IMR-90 (cell line): ENCODE measurements at regions not wholly inside any gene's neighbourhood (a gene's known extent, or its start where the extent isn't known, plus 50 kb on each side); places are given as distances from the start of the nearest gene placed in this dataset.
"Not testable (repeated sequence)": the region's sequence is repeated elsewhere in the genome, so short reads cannot be mapped to it uniquely, and the experiment has no call there.

Experiments
- ATAC-seq: fragments of 200-7000 bp; cut with Tn5 transposase; 2 replicates; pipeline ENCODE4 v1.9.1; 2020; ENCODE audit warnings: low read depth, mild to moderate bottlenecking, moderate library complexity
- BruUV-seq: library from RNA; stranded (reverse); fragments of 400-500 nt; replicated peaks from 2 replicates; lab custom pipeline; 2021; lab: Mats Ljungman, UMichigan
- CTCF ChIA-PET: fragments of 300-600 bp; formaldehyde crosslinking; extraction: SDS; loops from one replicate; lab custom pipeline; 2021; ENCODE audit warnings: antibody characterized with exemption; lab: Yijun Ruan, JAX
- POLR2A ChIA-PET: fragments of 300-600 bp; sonication (Branson Sonifier 250); formaldehyde crosslinking; loops from one replicate; lab custom pipeline; 2022; ENCODE audit warnings: antibody characterized with exemption; ENCODE audit not compliant: unreplicated experiment; lab: Charles Lee
- DNase-seq: peaks from one replicate; pipeline ENCODE4 v3.0.0; 2013
- H2AFZ ChIP-seq: replicated peaks from 2 replicates; pipeline ENCODE3; 2013; ENCODE audit warnings: low read length, mild to moderate bottlenecking; ENCODE audit not compliant: poor library complexity
- H2AK5ac ChIP-seq: 2 replicates; pipeline ENCODE4 v1.6.1; 2013; ENCODE audit warnings: low read depth, low read length, inconsistent platforms
- H2AK9ac ChIP-seq: replicated peaks from 2 replicates; pipeline ENCODE3; 2013; ENCODE audit warnings: mild to moderate bottlenecking, low read depth, low read length, moderate library complexity; ENCODE audit not compliant: poor library complexity
- H2BK120ac ChIP-seq: 2 replicates; pipeline ENCODE4 v1.6.1; 2013; ENCODE audit warnings: low read depth, low read length, inconsistent platforms
- H2BK15ac ChIP-seq: 3 replicates; pipeline ENCODE4 v1.6.1; 2013; ENCODE audit warnings: low read depth, low read length, inconsistent platforms
- H2BK20ac ChIP-seq: 2 replicates; pipeline ENCODE4 v1.6.1; 2013; ENCODE audit warnings: low read depth, mild to moderate bottlenecking, inconsistent platforms, low read length, moderate library complexity
- H2BK5ac ChIP-seq: 2 replicates; pipeline ENCODE4 v1.6.1; 2013; ENCODE audit warnings: mild to moderate bottlenecking, low read depth, low read length, inconsistent platforms; ENCODE audit not compliant: poor library complexity, severe bottlenecking
- H3K14ac ChIP-seq: replicated peaks from 2 replicates; pipeline ENCODE4 v1.6.1; 2013; ENCODE audit warnings: low read depth, low read length, inconsistent platforms
- H3K18ac ChIP-seq: 2 replicates; pipeline ENCODE4 v1.6.1; 2013; ENCODE audit warnings: low read depth, low read length, control low read depth
- H3K23ac ChIP-seq: 2 replicates; pipeline ENCODE4 v1.6.1; 2013; ENCODE audit warnings: low read depth, low read length, inconsistent platforms
- H3K27ac ChIP-seq: 2 replicates; pipeline ENCODE4 v1.5.1; 2013; ENCODE audit warnings: mild to moderate bottlenecking, control low read depth, low read length; ENCODE audit not compliant: insufficient read depth
- H3K27me3 ChIP-seq: 2 replicates; pipeline ENCODE4 v1.6.1; 2013; ENCODE audit warnings: low read length; ENCODE audit not compliant: control insufficient read depth, insufficient read depth
- H3K36me3 ChIP-seq: 2 replicates; pipeline ENCODE4 v1.6.1; 2013; ENCODE audit warnings: low read length, mixed read lengths; ENCODE audit not compliant: control insufficient read depth, insufficient read depth
- H3K4ac ChIP-seq: 2 replicates; pipeline ENCODE4 v1.6.1; 2013; ENCODE audit warnings: low read depth, low read length, inconsistent platforms
- H3K4me1 ChIP-seq: 2 replicates; pipeline ENCODE4 v1.6.1; 2013; ENCODE audit warnings: low read length, mixed read lengths; ENCODE audit not compliant: control insufficient read depth, insufficient read depth
- H3K4me2 ChIP-seq: 2 replicates; pipeline ENCODE4 v1.6.1; 2013; ENCODE audit warnings: low read depth, mild to moderate bottlenecking, control low read depth, low read length, moderate library complexity
- H3K4me3 ChIP-seq: 2 replicates; pipeline ENCODE4 v1.5.1; 2013; ENCODE audit warnings: low read depth, mild to moderate bottlenecking, control low read depth, low read length, moderate library complexity; ENCODE audit not compliant: insufficient read depth
- H3K56ac ChIP-seq: 2 replicates; pipeline ENCODE4 v1.6.1; 2013; ENCODE audit warnings: low read length, inconsistent platforms; ENCODE audit not compliant: insufficient read depth; ENCODE audit errors: extremely low read depth
- H3K79me1 ChIP-seq, 2 experiments: 2 replicates each; pipeline ENCODE4 v1.6.1; 2013; ENCODE audit warnings: low read length in 2 of 2, inconsistent platforms in 1 of 2, low read depth in 1 of 2
- H3K9ac ChIP-seq: 2 replicates; pipeline ENCODE4 v1.6.1; 2013; ENCODE audit warnings: low read depth, low read length, control low read depth
- H3K9me1 ChIP-seq: 2 replicates; pipeline ENCODE4 v1.6.1; 2013; ENCODE audit warnings: low read length, inconsistent platforms; ENCODE audit not compliant: insufficient read depth
- H3K9me3 ChIP-seq: 2 replicates; pipeline ENCODE4 v1.6.1; 2013; ENCODE audit warnings: low read length; ENCODE audit not compliant: control insufficient read depth, insufficient read depth
- H4K20me1 ChIP-seq: 2 replicates; pipeline ENCODE4 v1.6.1; 2013; ENCODE audit warnings: low read length, inconsistent platforms; ENCODE audit not compliant: insufficient read depth
- H4K5ac ChIP-seq: 2 replicates; pipeline ENCODE4 v1.6.1; 2013; ENCODE audit warnings: mild to moderate bottlenecking, low read depth, low read length, control low read depth
- H4K8ac ChIP-seq, 2 experiments: 2 replicates each; pipeline ENCODE4 v1.6.1; 2013; ENCODE audit warnings: low read depth in 2 of 2, low read length in 2 of 2, control low read depth in 1 of 2, inconsistent platforms in 1 of 2
- H4K91ac ChIP-seq: 2 replicates; pipeline ENCODE4 v1.6.1; 2013; ENCODE audit warnings: low read depth, low read length, inconsistent platforms; ENCODE audit not compliant: insufficient read depth
- WGBS, 2 experiments: methylation state at CpG; one replicate each; pipeline versions ENCODE4 v1.1.5 to v1.1.7; 2013; ENCODE audit warnings: missing lambda C conversion rate in 2 of 2; ENCODE audit not compliant: insufficient read length in 1 of 2; ENCODE audit errors: extremely low coverage in 2 of 2; 5-methylcytosine and 5-hydroxymethylcytosine counted together
- dilution Hi-C: fragments of 300-500 bp; cut with HindIII; formaldehyde crosslinking; loops from one replicate; pipeline ENCODE4 v1.14.3; 2018; ENCODE audit warnings: low sequenced_read_pairs; ENCODE audit not compliant: unreplicated experiment
- in situ Hi-C: fragments of 300-500 bp; cut with MboI; formaldehyde crosslinking; loops from 3 replicates; pipeline ENCODE4 v1.14.3; 2019; ENCODE audit warnings: low sequenced_read_pairs, inconsistent platforms, mixed read lengths
- intact Hi-C: fragments of 100-400 bp; cut with micrococcal nuclease; formaldehyde crosslinking; loops from 2 replicates; pipeline ENCODE4 v1.10.0; 2022

GRCh38 chr7:39854616-39855324 lies 95.3 kb upstream of the CDK13 start:
- Histone ChIP-seq H3K4me3 (peak overlapping the region; percentile 39), H3K4me2 (peak overlapping the region; percentile 78), H3K27me3 (peaks cover 13% of the 10 kb centered on the region)
- in situ Hi-C loops, H3K56ac ChIP-seq, POLR2A ChIA-PET, H2BK5ac ChIP-seq, H4K20me1 ChIP-seq, H2BK20ac ChIP-seq, H2AFZ ChIP-seq, BruUV-seq, H3K79me1 ChIP-seq, H3K4me1 ChIP-seq, H3K9me1 ChIP-seq, H3K18ac ChIP-seq, H3K9ac ChIP-seq, H3K23ac ChIP-seq, H4K91ac ChIP-seq, H2AK5ac ChIP-seq, dilution Hi-C loops, H3K14ac ChIP-seq, H2BK120ac ChIP-seq, H4K5ac ChIP-seq, CTCF ChIA-PET, H4K8ac ChIP-seq, intact Hi-C loops, H3K4ac ChIP-seq, H3K36me3 ChIP-seq, H3K9me3 ChIP-seq, H2AK9ac ChIP-seq, DNase-seq, H3K27ac ChIP-seq, H2BK15ac ChIP-seq: not testable (repeated sequence)
- WGBS, 2 experiments = no CpG with 5 or more reads among the region's 36 CpGs
- ATAC-seq = peak; percentile 73
